ENCODE measurements at regions not wholly inside any gene's neighbourhood (a gene's known extent, or its start where the extent isn't known, plus 50 kb on each side); places are given as distances from the start of the nearest gene placed in this dataset.

DNA sequence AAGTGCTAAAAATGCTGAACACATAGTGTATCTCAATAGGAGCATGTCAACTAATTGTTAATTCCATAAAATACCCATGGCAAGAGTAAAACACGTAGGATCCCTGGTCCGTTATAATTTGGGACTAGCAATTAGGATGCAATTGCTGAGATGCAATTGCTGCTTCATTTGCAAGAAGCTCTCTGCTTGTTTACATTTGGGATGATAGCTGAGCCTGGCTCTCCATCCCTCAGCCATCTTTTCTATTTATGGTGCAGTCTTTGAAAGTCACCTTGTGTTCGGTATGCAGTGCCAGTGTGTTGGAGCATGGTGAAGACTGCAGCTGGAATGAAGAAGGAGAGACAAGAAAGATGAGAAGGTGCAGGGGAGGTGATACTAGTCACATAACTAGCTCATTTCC, 191.3 kb downstream of the SNX10 start:
- H3K9me3 ChIP-seq (ENCODE audit: control insufficient read depth in 4 of 4, low read length in 3 of 4): peaks cover 0 to 14% (median 3%) of the 10 kb centered on the region in 4 donors
- DNase-seq (ENCODE audit: low spot score): no peak
- H3K9ac ChIP-seq (ENCODE audit: low read depth in 1 of 2, low read length in 2 of 2): no peak overlapping the region
- WGBS: 69% methylated on average over 3 of the region's 3 CpGs
- H3K27me3 ChIP-seq (ENCODE audit: control insufficient read depth in 4 of 4, insufficient read depth in 4 of 4, low read length in 3 of 4): no peaks in the 10 kb centered on the region
- H3K4me1 ChIP-seq (ENCODE audit: control insufficient read depth in 4 of 4, insufficient read depth in 4 of 4, low read length in 3 of 4): no peaks in the 10 kb centered on the region
- no peak overlapping the region for H3K4me3 ChIP-seq (ENCODE audit: low read depth in 1 of 3, low read length in 3 of 3)
- TF ChIP-seq ZBTB33 (IDR thresholded peaks at IDR 0.05) (no peak), YY1 (IDR thresholded peaks at IDR 0.05) (no peak)
- no peak overlapping the region for H3K27ac ChIP-seq (ENCODE audit: low read depth in 1 of 2, low read length in 2 of 2)
- H3K36me3 ChIP-seq (ENCODE audit: control insufficient read depth in 4 of 4, insufficient read depth in 3 of 4, low read depth in 1 of 4, low read length in 3 of 4): no peaks in the 10 kb centered on the region

DNA sequence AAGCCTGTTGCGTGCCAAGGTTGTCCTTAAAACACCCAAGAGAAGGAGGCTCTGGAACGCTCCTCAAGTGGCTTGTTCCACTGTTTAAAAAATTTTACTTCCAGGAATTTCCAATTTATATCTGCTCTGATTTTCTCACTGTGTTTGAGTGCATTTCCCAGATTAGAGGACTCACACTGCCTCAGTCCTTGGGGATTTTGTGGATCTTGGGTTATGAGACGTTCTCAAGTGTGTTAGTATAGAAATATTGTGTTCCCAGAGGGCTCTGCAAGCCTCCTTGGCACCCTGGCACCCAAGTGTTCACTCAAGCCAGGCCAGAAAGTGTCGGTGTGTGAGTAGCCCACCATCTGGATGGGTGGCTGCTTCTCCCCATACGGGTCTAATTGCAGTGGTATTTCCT, 192.2 kb downstream of the SNX10 start:
- no peak overlapping the region for H3K4me3 ChIP-seq (ENCODE audit: low read depth in 1 of 3, low read length in 3 of 3)
- no peaks in the 10 kb centered on the region for H3K36me3 ChIP-seq (ENCODE audit: control insufficient read depth in 4 of 4, insufficient read depth in 3 of 4, low read depth in 1 of 4, low read length in 3 of 4)
- H3K9ac ChIP-seq (ENCODE audit: low read depth in 1 of 2, low read length in 2 of 2): no peak overlapping the region
- no peak overlapping the region for H3K27ac ChIP-seq (ENCODE audit: low read depth in 1 of 2, low read length in 2 of 2)
- H3K4me1 ChIP-seq (ENCODE audit: control insufficient read depth in 4 of 4, insufficient read depth in 4 of 4, low read length in 3 of 4): no peaks in the 10 kb centered on the region
- WGBS: 79% methylated on average over 5 of the region's 5 CpGs
- no peaks in the 10 kb centered on the region for H3K27me3 ChIP-seq (ENCODE audit: control insufficient read depth in 4 of 4, insufficient read depth in 4 of 4, low read length in 3 of 4)
- TF ChIP-seq NR2F2 (IDR thresholded peaks at IDR 0.05) (no peak), FOXA1 (IDR thresholded peaks at IDR 0.05) (no peak), GABPA (IDR thresholded peaks at IDR 0.05 in 1 of 2, conservative IDR thresholded peaks at IDR 0.05 in 1 of 2) (no peak), HNF4G (IDR thresholded peaks at IDR 0.05) (no peak)
- TF ChIP-seq, protein P1, sequence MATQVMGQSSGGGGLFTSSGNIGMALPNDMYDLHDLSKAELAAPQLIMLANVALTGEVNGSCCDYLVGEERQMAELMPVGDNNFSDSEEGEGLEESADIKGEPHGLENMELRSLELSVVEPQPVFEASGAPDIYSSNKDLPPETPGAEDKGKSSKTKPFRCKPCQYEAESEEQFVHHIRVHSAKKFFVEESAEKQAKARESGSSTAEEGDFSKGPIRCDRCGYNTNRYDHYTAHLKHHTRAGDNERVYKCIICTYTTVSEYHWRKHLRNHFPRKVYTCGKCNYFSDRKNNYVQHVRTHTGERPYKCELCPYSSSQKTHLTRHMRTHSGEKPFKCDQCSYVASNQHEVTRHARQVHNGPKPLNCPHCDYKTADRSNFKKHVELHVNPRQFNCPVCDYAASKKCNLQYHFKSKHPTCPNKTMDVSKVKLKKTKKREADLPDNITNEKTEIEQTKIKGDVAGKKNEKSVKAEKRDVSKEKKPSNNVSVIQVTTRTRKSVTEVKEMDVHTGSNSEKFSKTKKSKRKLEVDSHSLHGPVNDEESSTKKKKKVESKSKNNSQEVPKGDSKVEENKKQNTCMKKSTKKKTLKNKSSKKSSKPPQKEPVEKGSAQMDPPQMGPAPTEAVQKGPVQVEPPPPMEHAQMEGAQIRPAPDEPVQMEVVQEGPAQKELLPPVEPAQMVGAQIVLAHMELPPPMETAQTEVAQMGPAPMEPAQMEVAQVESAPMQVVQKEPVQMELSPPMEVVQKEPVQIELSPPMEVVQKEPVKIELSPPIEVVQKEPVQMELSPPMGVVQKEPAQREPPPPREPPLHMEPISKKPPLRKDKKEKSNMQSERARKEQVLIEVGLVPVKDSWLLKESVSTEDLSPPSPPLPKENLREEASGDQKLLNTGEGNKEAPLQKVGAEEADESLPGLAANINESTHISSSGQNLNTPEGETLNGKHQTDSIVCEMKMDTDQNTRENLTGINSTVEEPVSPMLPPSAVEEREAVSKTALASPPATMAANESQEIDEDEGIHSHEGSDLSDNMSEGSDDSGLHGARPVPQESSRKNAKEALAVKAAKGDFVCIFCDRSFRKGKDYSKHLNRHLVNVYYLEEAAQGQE (IDR thresholded peaks at IDR 0.05): no peak
- DNase-seq (ENCODE audit: low spot score): no peak
- H3K9me3 ChIP-seq (ENCODE audit: control insufficient read depth in 4 of 4, low read length in 3 of 4): peaks cover 0 to 14% (median 3%) of the 10 kb centered on the region in 4 donors

- Histone ChIP-seq H3K9me3 (ENCODE audit: control insufficient read depth in 4 of 4, low read length in 3 of 4) (peaks cover 0 to 14% (median 3%) of the 10 kb centered on the region in 4 donors), H3K27me3 (ENCODE audit: control insufficient read depth in 4 of 4, insufficient read depth in 4 of 4, low read length in 3 of 4) (peaks cover 0 to under 1% (median 0%) of the 10 kb centered on the region in 4 donors), H3K4me3 (ENCODE audit: low read depth in 1 of 3, low read length in 3 of 3) (no peak overlapping the region), H3K27ac (ENCODE audit: low read depth in 1 of 2, low read length in 2 of 2) (no peak overlapping the region), H3K4me1 (ENCODE audit: control insufficient read depth in 4 of 4, insufficient read depth in 4 of 4, low read length in 3 of 4) (no peaks in the 10 kb centered on the region), H3K36me3 (ENCODE audit: control insufficient read depth in 4 of 4, insufficient read depth in 3 of 4, low read depth in 1 of 4, low read length in 3 of 4) (no peaks in the 10 kb centered on the region), H3K9ac (ENCODE audit: low read depth in 1 of 2, low read length in 2 of 2) (no peak overlapping the region)
- no peak for DNase-seq (ENCODE audit: low spot score)
- WGBS: 82% methylated on average over 6 of the region's 6 CpGs
- TF ChIP-seq RXRA (IDR thresholded peaks at IDR 0.05): no peak
- TF ChIP-seq JUND (IDR thresholded peaks at IDR 0.05): no peak
- TF ChIP-seq, protein P1 (IDR thresholded peaks at IDR 0.05): no peak
- TF ChIP-seq EGR1 (IDR thresholded peaks at IDR 0.05; ENCODE audit: low read depth in 2 of 2): no peak
- no peak for TF ChIP-seq RAD21 (IDR thresholded peaks at IDR 0.05)
- no peak for TF ChIP-seq TAF1 (conservative IDR thresholded peaks at IDR 0.05)
- no peak for TF ChIP-seq YY1 (IDR thresholded peaks at IDR 0.05)
- TF ChIP-seq HNF4A (conservative IDR thresholded peaks at IDR 0.05): no peak
- TF ChIP-seq SP1 (IDR thresholded peaks at IDR 0.05): no peak
- no peak for TF ChIP-seq GABPA (IDR thresholded peaks at IDR 0.05 in 1 of 2, conservative IDR thresholded peaks at IDR 0.05 in 1 of 2)
- no peak for TF ChIP-seq ZBTB33 (IDR thresholded peaks at IDR 0.05)
- TF ChIP-seq FOXA1 (IDR thresholded peaks at IDR 0.05): no peak
- TF ChIP-seq, protein P2, sequence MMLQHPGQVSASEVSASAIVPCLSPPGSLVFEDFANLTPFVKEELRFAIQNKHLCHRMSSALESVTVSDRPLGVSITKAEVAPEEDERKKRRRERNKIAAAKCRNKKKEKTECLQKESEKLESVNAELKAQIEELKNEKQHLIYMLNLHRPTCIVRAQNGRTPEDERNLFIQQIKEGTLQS (IDR thresholded peaks at IDR 0.05): no peak
Observed at GRCh38 chr7:26485367-26485934, 193.8 kb downstream of the SNX10 start.
